ENCODE measurements at regions not wholly inside any gene's neighbourhood (a gene's known extent, or its start where the extent isn't known, plus 50 kb on each side); places are given as distances from the start of the nearest gene placed in this dataset.
"Not testable (repeated sequence)": the region's sequence is repeated elsewhere in the genome, so short reads cannot be mapped to it uniquely, and the experiment has no call there.

- no peak for TF ChIP-seq CTCF (IDR thresholded peaks at IDR 0.05; ENCODE audit: control extremely low read depth, extremely low read depth, low read depth, missing control alignments)
- POLR2A ChIA-PET = no interaction called here
- no peak for DNase-seq (ENCODE audit: extremely low spot score)
- CTCF ChIA-PET = no interaction called here
These were observed 77.8 kb downstream of the TEX36 start for GRCh38 chr10:125605167-125605566.

- TF ChIP-seq CTCF (IDR thresholded peaks at IDR 0.05; ENCODE audit: control extremely low read depth, extremely low read depth, low read depth, missing control alignments) = no peak
- ChIA-PET POLR2A (no interaction called here), CTCF (interaction anchor here (1.0 kb wide), 1 partner anchor 9 kb away, joined by 3 read pairs; no protein-coding TSS in a partner anchor)
- DNase-seq (ENCODE audit: extremely low spot score) = no peak
These were observed 80.1 kb downstream of the TEX36 start for GRCh38 chr10:125602825-125603224.

GRCh38 chr10:125599194-125599593 is 83.8 kb downstream of the TEX36 start:
- ChIA-PET POLR2A (no interaction called here), CTCF (no interaction called here)
- no peak for DNase-seq (ENCODE audit: extremely low spot score)
- TF ChIP-seq CTCF (IDR thresholded peaks at IDR 0.05; ENCODE audit: control extremely low read depth, extremely low read depth, low read depth, missing control alignments) = no peak

GRCh38 chr10:125595911-125596310 is 87.1 kb downstream of the TEX36 start:
- POLR2A ChIA-PET = no interaction called here
- no peak for TF ChIP-seq CTCF (IDR thresholded peaks at IDR 0.05; ENCODE audit: control extremely low read depth, extremely low read depth, low read depth, missing control alignments)
- no peak for DNase-seq (ENCODE audit: extremely low spot score)
- CTCF ChIA-PET = no interaction called here

- TF ChIP-seq CTCF (IDR thresholded peaks at IDR 0.05; ENCODE audit: control extremely low read depth, extremely low read depth, low read depth, missing control alignments) = no peak
- ChIA-PET POLR2A (no interaction called here), CTCF (no interaction called here)
- DNase-seq (ENCODE audit: extremely low spot score) = no peak
These were observed 89.3 kb downstream of the TEX36 start for GRCh38 chr10:125593644-125594043.

- POLR2A ChIA-PET = no interaction called here
- TF ChIP-seq CTCF (IDR thresholded peaks at IDR 0.05; ENCODE audit: control extremely low read depth, extremely low read depth, low read depth, missing control alignments) = no peak
- CTCF ChIA-PET = no interaction called here
- DNase-seq (ENCODE audit: extremely low spot score) = no peak
These were observed 90.1 kb downstream of the TEX36 start for GRCh38 chr10:125592897-125593296.

- CTCF ChIA-PET = no interaction called here
- POLR2A ChIA-PET = no interaction called here
These were observed 91.1 kb downstream of the TEX36 start for GRCh38 chr10:125591886-125592285.

GRCh38 chr10:125588738-125589137 is 94.2 kb downstream of the TEX36 start:
- DNase-seq (ENCODE audit: extremely low spot score); CTCF ChIA-PET; POLR2A ChIA-PET: not testable (repeated sequence)

More at GRCh38 chr10:125591886-125592285, 91.1 kb downstream of the TEX36 start:
- TF ChIP-seq CTCF (IDR thresholded peaks at IDR 0.05; ENCODE audit: control extremely low read depth, extremely low read depth, low read depth, missing control alignments) = no peak
- DNase-seq (ENCODE audit: extremely low spot score) = no peak

All from GM10248 (cell line).